Mesodermal cell (in vitro differentiated cells): ENCODE measurements at regions not wholly inside any gene's neighbourhood (a gene's known extent, or its start where the extent isn't known, plus 50 kb on each side); places are given as distances from the start of the nearest gene placed in this dataset.
A peak's percentile ranks its signal among the peaks of the same experiment; 100 is the strongest.
"Not testable (repeated sequence)": the region's sequence is repeated elsewhere in the genome, so short reads cannot be mapped to it uniquely, and the experiment has no call there.

ENCODE experiments used
- H3K27ac ChIP-seq: 2 replicates; pipeline ENCODE4 v1.7.0; 2013; ENCODE audit warnings: mild to moderate bottlenecking, low read depth, low read length, moderate library complexity; ENCODE audit not compliant: severe bottlenecking
- H3K36me3 ChIP-seq: 2 replicates; pipeline ENCODE4 v1.7.1; 2013; ENCODE audit warnings: mild to moderate bottlenecking, low read length, moderate library complexity; ENCODE audit not compliant: control insufficient read depth, insufficient read depth
- H3K4me1 ChIP-seq: one replicate; pipeline ENCODE4 v1.7.1; 2013; ENCODE audit warnings: mild to moderate bottlenecking, low read length; ENCODE audit not compliant: insufficient read depth, control insufficient read depth, poor library complexity, severe bottlenecking
- H3K4me3 ChIP-seq: 2 replicates; pipeline ENCODE4 v1.7.0; 2013; ENCODE audit warnings: low read length, control low read depth, mild to moderate bottlenecking; ENCODE audit not compliant: insufficient read depth, poor library complexity, severe bottlenecking; ENCODE audit errors: extremely low read depth
- H3K9me3 ChIP-seq: 2 replicates; pipeline ENCODE4 v1.7.1; 2013; ENCODE audit warnings: mild to moderate bottlenecking, low read length, moderate library complexity; ENCODE audit not compliant: control insufficient read depth
- WGBS, 2 experiments: methylation state at CpG; one replicate each; pipeline ENCODE4 v1.1.5; 2013; ENCODE audit warnings: missing lambda C conversion rate in 2 of 2; ENCODE audit not compliant: insufficient coverage in 2 of 2; 5-methylcytosine and 5-hydroxymethylcytosine counted together

GRCh38 chr5:90285581-90285980 is 124.0 kb downstream of the CETN3 start:
- Histone ChIP-seq H3K4me3 (no peak overlapping the region), H3K4me1 (no peaks in the 10 kb centered on the region), H3K27ac (no peak overlapping the region), H3K9me3 (no peaks in the 10 kb centered on the region), H3K36me3 (no peaks in the 10 kb centered on the region)
- WGBS, 2 experiments = 20 to 80% methylated on average over 1 of the region's 1 CpG

GRCh38 chr5:90284375-90284774 is 125.2 kb downstream of the CETN3 start:
- H3K27ac ChIP-seq = no peak overlapping the region
- H3K4me1 ChIP-seq = no peaks in the 10 kb centered on the region
- no peaks in the 10 kb centered on the region for H3K36me3 ChIP-seq
- H3K9me3 ChIP-seq = no peaks in the 10 kb centered on the region
- no peak overlapping the region for H3K4me3 ChIP-seq
- 100% methylated on average over 1 of the region's 1 CpG for WGBS, 2 experiments

DNA sequence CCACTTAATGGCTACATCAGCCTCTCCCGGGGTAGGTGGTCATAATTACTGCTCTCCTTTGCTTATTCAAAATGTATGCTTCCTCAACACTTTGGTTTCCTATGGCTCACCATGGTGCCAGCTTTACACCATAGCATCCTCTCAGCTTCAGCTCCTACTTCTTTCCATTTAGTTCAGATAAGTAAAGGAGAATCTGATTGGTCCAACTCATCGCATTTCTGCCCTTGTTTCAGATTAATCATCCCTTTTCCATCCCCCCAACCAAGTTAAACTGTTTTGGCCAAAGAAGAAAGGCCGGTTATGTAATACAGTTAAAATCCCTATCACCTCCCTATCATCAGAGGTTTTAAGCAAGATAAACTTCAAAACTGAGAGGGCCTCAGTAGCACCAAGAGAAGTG is 130.5 kb downstream of the CETN3 start:
- Histone ChIP-seq H3K36me3 (no peaks in the 10 kb centered on the region), H3K27ac (no peak overlapping the region), H3K4me3 (no peak overlapping the region), H3K4me1 (no peaks in the 10 kb centered on the region), H3K9me3 (no peaks in the 10 kb centered on the region)
- 70% methylated on average over 3 of the region's 3 CpGs; no CpG with 5 or more reads in 1 of the 2 experiments for WGBS, 2 experiments

GRCh38 chr5:90274216-90274615 is 135.3 kb downstream of the CETN3 start:
- no peak overlapping the region for H3K27ac ChIP-seq
- no peaks in the 10 kb centered on the region for H3K4me1 ChIP-seq
- H3K9me3 ChIP-seq = no peaks in the 10 kb centered on the region
- H3K4me3 ChIP-seq = no peak overlapping the region
- H3K36me3 ChIP-seq = no peaks in the 10 kb centered on the region
- WGBS, 2 experiments = 100% methylated on average over 1 of the region's 2 CpGs; no CpG with 5 or more reads in 1 of the 2 experiments

GRCh38 chr5:90267646-90268045 is 141.9 kb downstream of the CETN3 start:
- Histone ChIP-seq H3K4me1 (no peaks in the 10 kb centered on the region), H3K4me3 (no peak overlapping the region), H3K9me3 (no peaks in the 10 kb centered on the region), H3K27ac (no peak overlapping the region), H3K36me3 (no peaks in the 10 kb centered on the region)
- 84 to 100% methylated on average over 5 of the region's 8 CpGs for WGBS, 2 experiments

DNA sequence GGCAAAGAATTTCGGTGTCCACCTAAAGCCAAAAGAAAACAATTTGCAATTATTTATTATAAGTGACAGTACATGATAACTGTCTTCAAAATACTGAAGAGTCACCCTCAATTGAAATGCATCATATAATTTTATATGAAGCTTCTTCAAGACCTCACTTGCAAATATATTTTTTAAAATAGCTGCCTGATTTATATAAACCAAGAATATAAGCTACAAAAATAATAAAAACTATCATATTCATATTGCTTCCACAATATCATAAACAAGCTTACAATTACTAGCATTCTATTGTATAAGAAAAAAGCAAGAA is 144.1 kb downstream of the CETN3 start:
- Histone ChIP-seq H3K9me3 (no peaks in the 10 kb centered on the region), H3K4me1 (no peaks in the 10 kb centered on the region), H3K4me3 (no peak overlapping the region), H3K36me3 (no peaks in the 10 kb centered on the region), H3K27ac (no peak overlapping the region)
- no CpG with 5 or more reads among the region's 1 CpG for WGBS, 2 experiments

DNA sequence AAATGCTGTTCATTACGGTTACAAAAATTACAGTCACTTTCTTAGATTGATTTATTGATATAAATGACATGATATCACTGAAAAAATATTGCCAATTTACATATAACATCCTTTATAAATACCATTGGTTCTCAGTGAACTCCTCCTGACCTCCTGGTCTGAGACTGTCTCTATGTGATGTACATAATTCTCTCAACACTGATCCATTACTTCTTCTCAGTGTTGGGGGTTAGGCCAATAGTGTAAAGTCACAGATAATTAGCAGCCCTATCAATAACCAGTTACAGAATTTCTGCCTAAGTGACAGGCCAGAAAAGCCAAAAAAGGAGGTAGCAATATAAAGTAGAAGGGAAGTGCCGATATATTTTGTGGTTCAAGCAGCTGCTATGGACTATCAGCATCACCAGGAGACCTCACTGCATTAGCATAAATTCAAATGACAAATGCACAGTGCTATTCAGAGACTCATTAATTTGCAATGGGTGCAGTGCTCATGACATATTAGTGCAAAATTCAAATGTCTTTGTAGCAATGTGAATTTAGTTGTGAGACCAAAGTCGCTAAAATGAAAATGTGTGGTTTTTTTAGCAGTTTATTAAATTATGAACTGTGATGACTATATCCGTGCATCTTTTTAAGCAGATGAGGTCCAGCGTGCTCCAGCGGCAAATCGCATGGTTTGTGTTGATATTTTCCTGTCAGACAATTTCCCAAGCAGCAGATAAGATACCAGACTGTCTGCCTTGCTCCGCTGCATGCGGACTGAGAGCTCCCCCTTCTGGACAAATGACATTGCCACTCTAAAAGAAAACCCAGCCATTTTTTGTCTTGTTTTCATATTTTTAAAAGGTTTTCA is 144.6 kb downstream of the CETN3 start:
- Histone ChIP-seq H3K36me3 (no peaks in the 10 kb centered on the region), H3K9me3 (no peaks in the 10 kb centered on the region), H3K27ac (no peak overlapping the region), H3K4me3 (no peak overlapping the region), H3K4me1 (no peaks in the 10 kb centered on the region)
- WGBS, 2 experiments = 19 to 30% methylated on average over 2 to 5 of the region's 9 CpGs

DNA sequence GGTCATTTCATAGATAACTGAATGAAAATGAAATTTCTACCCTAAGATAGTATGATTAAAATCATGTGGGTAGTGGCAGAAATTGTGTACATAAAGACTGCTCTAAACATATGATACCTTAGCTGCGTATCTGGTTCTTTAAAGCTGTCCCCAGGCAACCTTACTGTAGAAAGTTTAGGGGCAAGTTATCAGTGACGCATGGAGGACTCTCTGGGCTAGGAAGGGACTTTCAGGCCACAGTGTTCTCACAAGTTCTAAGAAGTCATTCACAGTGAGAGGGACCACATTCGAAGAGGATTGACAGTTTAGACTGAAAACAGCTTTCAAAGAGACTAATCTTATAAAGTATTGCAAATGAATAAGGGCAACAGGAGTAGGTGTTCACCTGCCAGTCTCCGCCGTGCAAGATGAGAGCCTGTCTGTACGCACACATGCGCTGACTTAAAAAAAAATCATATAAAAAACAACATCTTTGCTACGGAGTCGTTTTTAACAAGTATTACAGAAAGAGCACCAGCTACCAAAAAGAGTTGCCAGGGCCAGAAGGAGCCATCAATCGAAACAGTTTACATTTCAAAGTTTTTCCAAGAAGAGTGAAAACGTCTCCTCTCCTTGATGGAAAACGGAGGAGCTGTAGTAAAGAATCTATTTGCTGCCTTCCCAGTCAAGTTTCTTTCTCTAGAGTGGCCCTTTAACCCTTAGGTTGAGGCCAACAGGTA is 146.3 kb downstream of the CETN3 start:
- WGBS, 2 experiments = 86 to 90% methylated on average over 8 to 10 of the region's 12 CpGs
- Histone ChIP-seq H3K4me1 (no peaks in the 10 kb centered on the region), H3K27ac (peak overlapping the region; percentile 31), H3K9me3 (no peaks in the 10 kb centered on the region), H3K36me3 (no peaks in the 10 kb centered on the region), H3K4me3 (no peak overlapping the region)

- no peak overlapping the region for H3K4me3 ChIP-seq
- H3K36me3 ChIP-seq = no peaks in the 10 kb centered on the region
- H3K27ac ChIP-seq = no peak overlapping the region
- H3K9me3 ChIP-seq = no peaks in the 10 kb centered on the region
- WGBS, 2 experiments = 75 to 80% methylated on average over 1 of the region's 1 CpG
- H3K4me1 ChIP-seq = no peaks in the 10 kb centered on the region
These were observed 158.1 kb downstream of the CETN3 start for GRCh38 chr5:90251447-90251846.

DNA sequence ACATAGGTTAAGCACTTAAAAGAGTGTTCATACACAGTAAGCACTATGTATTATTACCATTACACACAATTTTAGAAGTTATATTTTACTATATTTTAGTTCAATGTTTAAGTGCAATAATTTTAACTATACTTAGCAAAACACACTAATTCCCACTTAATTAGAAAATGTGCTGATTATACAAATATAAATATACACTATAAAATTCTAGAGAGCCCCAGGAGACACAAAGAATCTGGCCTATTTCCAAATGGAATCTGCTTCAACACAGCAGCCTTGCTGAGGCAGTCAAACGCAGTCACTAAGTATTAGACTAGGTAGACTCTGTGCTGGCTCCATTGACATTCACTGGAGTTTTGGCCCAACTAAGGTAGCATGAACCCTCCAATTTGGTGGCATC is 160.9 kb downstream of the CETN3 start:
- Histone ChIP-seq H3K9me3 (no peaks in the 10 kb centered on the region), H3K27ac (no peak overlapping the region), H3K4me3 (no peak overlapping the region), H3K4me1 (no peaks in the 10 kb centered on the region), H3K36me3 (no peaks in the 10 kb centered on the region)
- 87 to 100% methylated on average over 1 of the region's 1 CpG for WGBS, 2 experiments

GRCh38 chr5:90243848-90244247 is 165.7 kb downstream of the CETN3 start:
- not testable (repeated sequence) for H3K4me1 ChIP-seq, H3K27ac ChIP-seq, H3K9me3 ChIP-seq, H3K36me3 ChIP-seq, H3K4me3 ChIP-seq
- 100% methylated on average over 1 of the region's 3 CpGs; no CpG with 5 or more reads in 1 of the 2 experiments for WGBS, 2 experiments
